ENCODE measurements at regions not wholly inside any gene's neighbourhood (a gene's known extent, or its start where the extent isn't known, plus 50 kb on each side); places are given as distances from the start of the nearest gene placed in this dataset.

DNA sequence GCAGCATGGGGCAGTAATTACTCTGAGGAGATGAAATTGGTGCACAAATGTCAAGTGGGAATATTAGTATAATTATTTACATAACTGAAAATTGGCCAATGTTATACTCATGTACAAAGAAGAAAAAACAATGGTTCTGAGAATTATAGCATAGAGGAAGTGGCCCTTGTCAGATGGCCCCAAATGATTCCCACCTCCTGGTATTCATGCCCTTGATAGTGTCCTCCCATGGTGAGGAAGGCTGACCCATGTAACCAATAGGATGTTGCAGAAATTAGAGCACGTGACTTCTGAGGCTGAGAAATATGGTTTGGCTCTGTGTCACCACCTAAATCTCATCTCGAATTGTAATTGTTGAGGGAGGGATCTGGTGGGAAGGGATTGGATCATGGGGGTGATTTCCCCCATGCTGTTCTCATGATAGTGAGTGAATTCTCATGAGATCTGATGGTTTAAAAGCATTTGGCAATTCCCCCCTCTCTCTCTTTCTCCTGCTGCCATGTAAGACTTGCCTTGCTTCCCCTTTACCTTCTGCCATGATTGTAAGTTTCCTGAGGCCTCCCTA is 368.5 kb downstream of the SHQ1 start:
- Histone ChIP-seq H3K36me3 (replicated peaks in 1 of 2; ENCODE audit: control insufficient read depth in 1 of 2, insufficient read depth in 2 of 2, low read length in 1 of 2) (no peaks in the 10 kb centered on the region), H3K27me3 (ENCODE audit: insufficient read depth) (no peaks in the 10 kb centered on the region), H3K9me2 (no peaks in the 10 kb centered on the region), H3F3A (replicated peaks; ENCODE audit: insufficient read depth) (no peaks in the 10 kb centered on the region), H3K4me2 (no peak overlapping the region), H3K4me3 (ENCODE audit: low read depth in 2 of 2, low read length in 1 of 2) (no peak overlapping the region), H3K9ac (no peak overlapping the region), H3K27ac (ENCODE audit: low read depth in 2 of 2, low read length in 1 of 2) (no peak overlapping the region), H2AFZ (ENCODE audit: low read depth) (no peak overlapping the region), H3K79me2 (ENCODE audit: insufficient read depth) (no peaks in the 10 kb centered on the region), H4K20me1 (ENCODE audit: insufficient read depth) (no peaks in the 10 kb centered on the region), H3K4me1 (ENCODE audit: control insufficient read depth in 1 of 2, insufficient read depth in 2 of 2, low read depth in 1 of 2, low read length in 1 of 2) (no peaks in the 10 kb centered on the region; a peak in 1 of 4 replicates), H3K9me3 (no peaks in the 10 kb centered on the region)
- POLR2A ChIA-PET, result no interaction called here
- 66% methylated on average over 2 of the region's 2 CpGs for WGBS (ENCODE audit: low lambda C conversion rate)
- no peak for DNase-seq
- CTCF ChIA-PET, result interaction anchor here (0.8 to 1.2 kb wide), 2 partner anchors 14 to 16 kb away, joined by 3 to 4 read pairs; no protein-coding TSS in a partner anchor
- TF ChIP-seq FOSL2 (IDR thresholded peaks at IDR 0.05; ENCODE audit: borderline replicate concordance, low read depth) (no peak), EP300 (IDR thresholded peaks at IDR 0.05; ENCODE audit: borderline replicate concordance in 1 of 2, low read depth in 1 of 2, low read length in 1 of 2) (no peak), JUND (IDR thresholded peaks at IDR 0.05) (no peak), POLR2AphosphoS5 (IDR thresholded peaks at IDR 0.05; ENCODE audit: low read depth, low read length) (no peak), TCF12 (IDR thresholded peaks at IDR 0.05) (no peak), SIN3A (IDR thresholded peaks at IDR 0.05; ENCODE audit: borderline replicate concordance, low read depth, low read length) (no peak), FOXJ3 (CRISPR knock-in tag; IDR thresholded peaks at IDR 0.05) (no peak), TEAD4 (IDR thresholded peaks at IDR 0.05; ENCODE audit: borderline replicate concordance, insufficient read depth) (no peak), RXRA (IDR thresholded peaks at IDR 0.05; ENCODE audit: borderline replicate concordance, low read depth) (no peak)

DNA sequence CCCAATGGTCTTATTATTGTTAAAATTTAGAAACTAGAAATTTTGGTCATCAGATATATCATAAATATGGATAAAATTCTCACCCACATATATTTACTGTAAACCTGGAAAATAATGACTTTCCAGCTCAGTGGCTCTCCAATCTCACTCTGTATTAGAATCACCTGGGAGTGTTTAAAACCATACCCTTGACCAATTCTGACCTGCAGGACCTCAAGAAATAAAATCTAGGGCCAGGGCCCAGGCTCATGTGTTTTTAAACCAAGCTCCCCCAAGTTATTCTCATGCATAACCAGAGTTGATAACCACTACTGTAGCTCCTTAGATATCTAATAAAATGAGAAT is 372.1 kb downstream of the SHQ1 start:
- no peaks in the 10 kb centered on the region for H4K20me1 ChIP-seq (ENCODE audit: insufficient read depth)
- POLR2A ChIA-PET, result no interaction called here
- TF ChIP-seq MXI1 (IDR thresholded peaks at IDR 0.05; ENCODE audit: low read depth, low read length) (no peak), RAD21 (IDR thresholded peaks at IDR 0.05; ENCODE audit: low read length) (no peak), NRF1 (IDR thresholded peaks at IDR 0.05; ENCODE audit: low read depth, low read length) (no peak), YY1 (IDR thresholded peaks at IDR 0.05; ENCODE audit: low read depth) (no peak)
- no peaks in the 10 kb centered on the region for H3K79me2 ChIP-seq (ENCODE audit: insufficient read depth)
- H2AFZ ChIP-seq (ENCODE audit: low read depth), result no peak overlapping the region
- no peaks in the 10 kb centered on the region for H3K9me3 ChIP-seq
- no peak overlapping the region for H3K27ac ChIP-seq (ENCODE audit: low read depth in 2 of 2, low read length in 1 of 2)
- H3K9me2 ChIP-seq, result no peaks in the 10 kb centered on the region
- H3K4me1 ChIP-seq (ENCODE audit: control insufficient read depth in 1 of 2, insufficient read depth in 2 of 2, low read depth in 1 of 2, low read length in 1 of 2), result no peaks in the 10 kb centered on the region; a peak in 1 of 4 replicates
- CTCF ChIA-PET, result no interaction called here
- no peaks in the 10 kb centered on the region for H3K27me3 ChIP-seq (ENCODE audit: insufficient read depth)
- H3F3A ChIP-seq (replicated peaks; ENCODE audit: insufficient read depth), result no peaks in the 10 kb centered on the region
- H3K4me3 ChIP-seq (ENCODE audit: low read depth in 2 of 2, low read length in 1 of 2), result no peak overlapping the region
- H3K36me3 ChIP-seq (replicated peaks in 1 of 2; ENCODE audit: control insufficient read depth in 1 of 2, insufficient read depth in 2 of 2, low read length in 1 of 2), result no peaks in the 10 kb centered on the region
- DNase-seq, result no peak
- H3K4me2 ChIP-seq, result no peak overlapping the region
- no peak overlapping the region for H3K9ac ChIP-seq
